Transverse colon (tissue), 4 donors: ENCODE measurements at regions not wholly inside any gene's neighbourhood (a gene's known extent, or its start where the extent isn't known, plus 50 kb on each side); places are given as distances from the start of the nearest gene placed in this dataset.

Experiments
- DNase-seq: peaks from one replicate; pipeline ENCODE4 v3.0.0-alpha.2; 2019
- H3K27ac ChIP-seq, 4 donors: fragments of 200-600 bp; sonication (generic); 2 replicates each; pipeline ENCODE4 v1.5.1; 2016 to 2018; ENCODE audit warnings: inconsistent platforms in 4 of 4
- H3K27me3 ChIP-seq: fragments of 200-600 bp; sonication (generic); 2 replicates; pipeline ENCODE4 v1.5.1; 2017; ENCODE audit warnings: inconsistent platforms
- H3K36me3 ChIP-seq, 4 donors: fragments of 200-600 bp; sonication (generic); 2 replicates each; pipeline ENCODE4 v1.5.1; 2017 to 2019; ENCODE audit warnings: inconsistent platforms in 4 of 4
- H3K4me1 ChIP-seq, 4 donors: fragments of 200-600 bp; sonication (generic); 2 replicates each; pipeline ENCODE4 v1.5.1; 2017 to 2020; ENCODE audit warnings: inconsistent platforms in 4 of 4
- H3K4me3 ChIP-seq, 4 donors: fragments of 200-600 bp; sonication (generic); 1 replicate in 1 of 4; 2 replicates in 3 of 4; pipeline versions ENCODE4 v1.5.1 to v1.6.1; 2017 to 2019; ENCODE audit warnings: inconsistent platforms in 4 of 4
- H3K9me3 ChIP-seq, 2 donors: fragments of 200-600 bp; sonication (generic); 2 replicates each; pipeline ENCODE4 v1.5.1; 2017 to 2019; ENCODE audit warnings: inconsistent platforms in 2 of 2
- EP300 ChIP-seq: sonication (generic); formaldehyde crosslinking; IDR thresholded peaks from one replicate; pipeline ENCODE4 v1.6.1; 2017; ENCODE audit warnings: antibody characterized with exemption, low read depth
- POLR2A ChIP-seq: fragments of 450-650 bp; IDR thresholded peaks from one replicate; pipeline ENCODE4 v1.6.1; 2016; ENCODE audit warnings: antibody characterized with exemption, mild to moderate bottlenecking, moderate library complexity
- POLR2AphosphoS5 ChIP-seq, 3 donors: sonication (generic); formaldehyde crosslinking; IDR thresholded peaks; one replicate each; pipeline ENCODE4 v1.6.1; 2016; ENCODE audit warnings: antibody characterized with exemption in 3 of 3
- WGBS, 2 donors: methylation state at CpG; one replicate each; pipeline ENCODE4 v1.1.5; 2018; ENCODE audit warnings: low coverage in 1 of 2; 5-methylcytosine and 5-hydroxymethylcytosine counted together
- in situ Hi-C, 4 donors: fragments of 200-750 bp; cut with MboI; loops; one replicate each; pipeline versions ENCODE4 v1.15.0 to v1.15.1; 2017; ENCODE audit warnings: low sequenced_read_pairs in 3 of 4, low pct_ligation_motif_present in 1 of 4, low pct_unique_long_range_greater_than_20kb in 1 of 4
- intact Hi-C: fragments of 100-400 bp; cut with DNase I; formaldehyde crosslinking; loops from one replicate; pipeline ENCODE4 v1.15.1; 2023; ENCODE audit warnings: low total_unique reads
- TF ChIP-seq, protein P1 (sequence below), 5 experiments: fragments of 200-600 bp in 3 of 5; fragments of 450-650 bp in 2 of 5; sonication (generic) in 3 of 5; IDR thresholded peaks; 1 replicate in 2 of 5; 2 replicates in 3 of 5; pipeline ENCODE4 v1.5.1; 2016 to 2017; ENCODE audit warnings: antibody characterized with exemption in 5 of 5, inconsistent platforms in 3 of 5, mild to moderate bottlenecking in 2 of 5, moderate library complexity in 1 of 5

DNA sequence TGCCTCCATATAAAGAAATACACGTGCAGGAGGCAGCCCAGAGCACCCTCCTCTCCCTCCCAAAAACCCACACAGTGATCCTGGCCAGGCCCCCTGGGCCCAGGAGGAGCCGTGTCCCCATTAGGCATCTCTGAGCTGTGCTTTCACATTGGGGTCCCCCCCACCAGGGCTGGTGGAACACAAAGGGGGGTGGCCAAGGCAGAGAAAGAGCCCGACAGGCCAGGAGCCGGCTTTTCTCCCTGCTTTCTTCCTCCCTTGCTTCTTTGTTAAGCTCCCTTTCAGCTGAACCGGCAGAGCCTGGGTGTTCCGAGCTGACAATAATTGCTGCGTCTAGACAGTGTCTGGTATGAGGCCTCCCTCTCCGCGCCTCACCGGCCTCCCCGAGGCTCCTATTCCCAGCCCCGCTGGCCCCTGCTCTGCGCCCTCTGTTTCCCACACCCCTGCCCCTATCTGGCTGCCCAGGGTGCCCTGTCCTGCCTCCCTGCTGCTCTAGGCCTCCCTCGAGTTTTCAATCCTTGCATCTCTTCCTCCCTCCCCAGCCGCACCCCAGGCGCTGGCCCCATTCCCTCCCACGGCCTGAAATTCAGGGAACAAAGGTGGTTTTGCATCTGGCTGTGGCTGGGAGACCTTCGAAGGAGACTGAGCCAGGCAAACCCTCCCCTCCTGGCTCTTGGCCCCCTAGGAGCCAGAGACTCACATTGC lies 120.6 kb downstream of the C9orf50 start:
- WGBS, 2 donors = 69 to 83% methylated on average over 11 to 18 of the region's 18 CpGs

DNA sequence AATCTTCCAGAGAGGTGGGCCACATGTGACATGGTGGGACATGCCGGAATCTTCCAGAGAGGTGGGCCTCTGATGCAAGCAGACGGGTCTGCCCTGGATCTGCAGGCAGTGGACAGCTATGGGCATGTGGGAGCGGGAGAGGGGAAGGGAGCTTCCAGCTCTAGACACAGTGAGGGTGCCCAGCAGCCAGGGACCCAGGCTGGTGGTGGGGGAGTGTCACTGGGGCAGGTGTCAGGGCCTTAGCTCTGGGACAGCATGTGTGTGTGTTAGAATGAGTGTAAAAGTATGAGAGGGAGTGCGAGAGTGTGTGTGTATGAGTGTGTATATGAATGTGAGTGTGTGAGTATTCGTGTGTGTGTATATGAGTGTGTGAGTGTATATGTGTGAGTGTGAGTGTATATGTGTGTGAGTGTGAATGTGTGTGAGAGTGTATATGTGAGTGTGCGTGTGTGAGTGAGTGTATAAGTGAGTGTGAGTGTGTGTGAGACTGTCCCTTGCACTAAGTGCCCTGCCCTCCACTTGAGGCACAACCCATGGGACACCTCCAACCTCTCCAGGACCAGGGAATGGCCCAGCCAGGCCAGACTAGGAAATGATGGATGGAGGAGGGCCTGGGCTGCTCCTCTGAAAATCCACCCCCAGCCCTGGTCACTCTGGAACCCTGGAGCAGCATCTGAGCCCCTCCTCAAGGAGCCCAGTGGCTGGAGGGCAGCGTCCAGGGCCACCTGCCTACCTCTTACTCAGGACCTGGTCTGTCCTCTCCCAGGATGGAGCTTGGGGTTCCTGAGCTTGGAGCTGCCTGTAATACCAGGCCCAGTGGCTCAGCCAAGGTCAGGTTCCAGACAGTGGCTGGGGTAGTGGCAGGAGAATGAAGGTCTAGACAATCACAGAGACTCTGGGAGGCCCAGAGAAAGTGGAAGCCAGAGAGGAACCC lies 122.2 kb downstream of the C9orf50 start:
- in situ Hi-C loops (loop anchor here in 1 of 4 donors (10.0 kb wide), 2 partner anchors 106 to 324 kb away; partner anchors contain the start of gene IER5L), intact Hi-C loops (loop anchor here (10.0 kb wide), 1 partner anchor 164 kb away; no protein-coding TSS in a partner anchor)
- TF ChIP-seq POLR2A = no peak
- TF ChIP-seq POLR2AphosphoS5 (IDR thresholded peaks at IDR 0.05) = no peak
- no peak for TF ChIP-seq EP300
- TF ChIP-seq, protein P1, sequence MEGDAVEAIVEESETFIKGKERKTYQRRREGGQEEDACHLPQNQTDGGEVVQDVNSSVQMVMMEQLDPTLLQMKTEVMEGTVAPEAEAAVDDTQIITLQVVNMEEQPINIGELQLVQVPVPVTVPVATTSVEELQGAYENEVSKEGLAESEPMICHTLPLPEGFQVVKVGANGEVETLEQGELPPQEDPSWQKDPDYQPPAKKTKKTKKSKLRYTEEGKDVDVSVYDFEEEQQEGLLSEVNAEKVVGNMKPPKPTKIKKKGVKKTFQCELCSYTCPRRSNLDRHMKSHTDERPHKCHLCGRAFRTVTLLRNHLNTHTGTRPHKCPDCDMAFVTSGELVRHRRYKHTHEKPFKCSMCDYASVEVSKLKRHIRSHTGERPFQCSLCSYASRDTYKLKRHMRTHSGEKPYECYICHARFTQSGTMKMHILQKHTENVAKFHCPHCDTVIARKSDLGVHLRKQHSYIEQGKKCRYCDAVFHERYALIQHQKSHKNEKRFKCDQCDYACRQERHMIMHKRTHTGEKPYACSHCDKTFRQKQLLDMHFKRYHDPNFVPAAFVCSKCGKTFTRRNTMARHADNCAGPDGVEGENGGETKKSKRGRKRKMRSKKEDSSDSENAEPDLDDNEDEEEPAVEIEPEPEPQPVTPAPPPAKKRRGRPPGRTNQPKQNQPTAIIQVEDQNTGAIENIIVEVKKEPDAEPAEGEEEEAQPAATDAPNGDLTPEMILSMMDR (IDR thresholded peaks at IDR 0.05) = no peak
- H3K27me3 ChIP-seq = no peaks in the 10 kb centered on the region
- peak overlapping the region in 2 of 4 donors; percentile 50 to 53 for H3K4me3 ChIP-seq
- H3K27ac ChIP-seq = peak overlapping the region; percentile 92 to 99 (median 96)
- DNase-seq = no peak
- 57 to 79% methylated on average over 5 to 7 of the region's 7 CpGs for WGBS, 2 donors
- no peaks in the 10 kb centered on the region for H3K36me3 ChIP-seq
- H3K4me1 ChIP-seq = peaks cover 11 to 60% (median 47%) of the 10 kb centered on the region in 4 donors
- H3K9me3 ChIP-seq = no peaks in the 10 kb centered on the region

More for the DNA sequence above, 120.6 kb downstream of the C9orf50 start:
- Histone ChIP-seq H3K4me1 (peaks cover 8 to 45% (median 33%) of the 10 kb centered on the region in 4 donors), H3K9me3 (no peaks in the 10 kb centered on the region), H3K27me3 (no peaks in the 10 kb centered on the region), H3K4me3 (no peak overlapping the region), H3K27ac (peak overlapping the region; percentile 92 to 99 (median 96)), H3K36me3 (no peaks in the 10 kb centered on the region)
- intact Hi-C loops (no loop called here), in situ Hi-C loops (no loop called here)
- no peak for DNase-seq
- TF ChIP-seq POLR2AphosphoS5 (IDR thresholded peaks at IDR 0.05) = no peak
- no peak for TF ChIP-seq POLR2A

DNA sequence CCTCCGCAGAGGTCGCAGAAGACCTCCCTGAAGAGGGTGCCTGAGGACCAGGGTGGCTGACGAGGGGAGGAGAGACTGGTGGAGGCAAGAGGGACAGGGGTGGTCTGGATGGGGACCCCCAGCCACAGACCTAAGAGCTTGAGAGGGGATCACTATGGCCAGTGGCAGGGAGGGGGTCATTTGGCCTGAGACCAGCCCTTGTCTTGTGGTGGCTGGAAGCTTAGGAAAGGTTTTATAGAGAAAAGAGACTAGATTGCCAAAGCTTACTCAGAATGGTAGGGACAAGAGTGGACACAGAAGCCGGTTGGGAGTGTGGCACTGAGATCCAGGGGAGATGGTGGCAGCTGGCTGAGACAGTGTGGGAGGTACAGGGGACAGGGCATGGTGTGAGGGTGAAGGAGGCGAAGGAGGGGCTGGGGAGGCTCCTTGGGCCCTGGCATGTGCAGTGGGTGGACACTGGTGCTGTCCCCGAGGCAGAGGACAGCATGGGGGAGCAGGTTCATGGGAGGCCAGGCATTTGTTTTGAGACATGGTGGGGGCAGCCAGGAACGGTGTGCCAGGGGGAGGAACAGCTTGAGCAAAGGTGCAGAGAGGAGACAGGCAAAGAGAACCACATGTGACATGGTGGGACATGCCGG lies 123.0 kb downstream of the C9orf50 start:
- DNase-seq = no peak
- TF ChIP-seq POLR2AphosphoS5 (IDR thresholded peaks at IDR 0.05) (no peak), EP300 (no peak), POLR2A (no peak)
- TF ChIP-seq, protein P1 (IDR thresholded peaks at IDR 0.05) = no peak
- 59 to 62% methylated on average over 5 to 8 of the region's 8 CpGs for WGBS, 2 donors
- H3K36me3 ChIP-seq = no peaks in the 10 kb centered on the region
- H3K27ac ChIP-seq = peak overlapping the region; percentile 92 to 99 (median 96)
- intact Hi-C loops = loop anchor here (10.0 kb wide), 1 partner anchor 163 kb away; no protein-coding TSS in a partner anchor
- H3K4me1 ChIP-seq = peaks cover 11 to 62% (median 47%) of the 10 kb centered on the region in 4 donors
- peak overlapping the region; percentile 48 to 53 (median 51) for H3K4me3 ChIP-seq
- no peaks in the 10 kb centered on the region for H3K9me3 ChIP-seq
- no peaks in the 10 kb centered on the region for H3K27me3 ChIP-seq
- in situ Hi-C loops = loop anchor here in 1 of 4 donors (10.0 kb wide), 2 partner anchors 107 to 323 kb away; partner anchors contain the start of gene IER5L

DNA sequence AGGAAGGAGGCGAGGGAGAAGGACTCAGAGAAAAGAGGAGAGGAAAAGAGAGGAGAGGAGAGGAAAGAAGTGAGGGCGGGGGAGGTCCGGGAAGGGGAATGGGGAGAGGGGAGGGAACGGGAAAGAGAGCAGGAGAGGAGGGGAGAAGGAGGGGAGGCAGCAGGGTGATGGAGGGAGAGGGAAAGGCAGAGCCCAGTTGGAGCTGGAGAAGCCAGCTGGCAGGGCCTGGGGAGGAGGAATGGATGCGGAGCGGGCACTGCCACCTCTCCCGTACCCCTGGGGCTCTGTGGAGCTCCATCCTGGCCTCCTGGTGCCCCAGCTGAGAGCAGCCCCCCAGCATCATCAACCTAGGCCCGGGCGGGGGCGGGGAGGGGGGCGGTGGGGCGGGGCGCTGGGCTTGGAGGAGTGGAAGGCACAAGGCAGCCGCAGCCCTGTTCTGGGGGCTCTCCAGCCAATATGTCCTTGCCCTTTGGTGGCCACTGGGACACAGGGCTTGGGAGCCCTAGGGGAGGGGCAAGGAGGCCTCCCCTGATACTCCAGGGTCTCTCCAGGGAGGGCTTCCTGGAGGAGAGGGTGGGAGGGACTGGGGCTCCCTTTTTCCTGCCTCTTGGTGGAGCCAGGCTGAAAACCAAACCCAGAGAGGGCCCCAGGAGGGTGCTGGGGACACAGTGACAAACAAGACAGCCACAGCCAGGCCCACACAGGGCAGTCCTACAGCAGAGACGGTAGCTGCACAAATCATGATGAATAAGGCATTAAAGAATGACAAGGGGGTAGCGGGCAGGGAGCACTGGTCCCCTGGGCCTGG lies 123.7 kb downstream of the C9orf50 start:
- intact Hi-C loops (loop anchor here (10.0 kb wide), 1 partner anchor 162 kb away; no protein-coding TSS in a partner anchor), in situ Hi-C loops (loop anchor here in 1 of 4 donors (10.0 kb wide), 2 partner anchors 108 to 322 kb away; partner anchors contain the start of gene IER5L)
- Histone ChIP-seq H3K36me3 (no peaks in the 10 kb centered on the region), H3K4me1 (peaks cover 11 to 62% (median 47%) of the 10 kb centered on the region in 4 donors), H3K9me3 (no peaks in the 10 kb centered on the region), H3K27ac (peak overlapping the region; percentile 92 to 99 (median 96)), H3K4me3 (peak overlapping the region; percentile 48 to 53 (median 51)), H3K27me3 (no peaks in the 10 kb centered on the region)
- TF ChIP-seq EP300 (no peak), POLR2A (no peak), POLR2AphosphoS5 (IDR thresholded peaks at IDR 0.05) (no peak)
- TF ChIP-seq, protein P1 (IDR thresholded peaks at IDR 0.05) = no peak
- DNase-seq = no peak
- 21 to 27% methylated on average over 3 to 9 of the region's 16 CpGs for WGBS, 2 donors
